ENCODE measurements at regions not wholly inside any gene's neighbourhood (a gene's known extent, or its start where the extent isn't known, plus 50 kb on each side); places are given as distances from the start of the nearest gene placed in this dataset.
A peak's percentile ranks its signal among the peaks of the same experiment; 100 is the strongest.
"Not testable (repeated sequence)": the region's sequence is repeated elsewhere in the genome, so short reads cannot be mapped to it uniquely, and the experiment has no call there.

DNA sequence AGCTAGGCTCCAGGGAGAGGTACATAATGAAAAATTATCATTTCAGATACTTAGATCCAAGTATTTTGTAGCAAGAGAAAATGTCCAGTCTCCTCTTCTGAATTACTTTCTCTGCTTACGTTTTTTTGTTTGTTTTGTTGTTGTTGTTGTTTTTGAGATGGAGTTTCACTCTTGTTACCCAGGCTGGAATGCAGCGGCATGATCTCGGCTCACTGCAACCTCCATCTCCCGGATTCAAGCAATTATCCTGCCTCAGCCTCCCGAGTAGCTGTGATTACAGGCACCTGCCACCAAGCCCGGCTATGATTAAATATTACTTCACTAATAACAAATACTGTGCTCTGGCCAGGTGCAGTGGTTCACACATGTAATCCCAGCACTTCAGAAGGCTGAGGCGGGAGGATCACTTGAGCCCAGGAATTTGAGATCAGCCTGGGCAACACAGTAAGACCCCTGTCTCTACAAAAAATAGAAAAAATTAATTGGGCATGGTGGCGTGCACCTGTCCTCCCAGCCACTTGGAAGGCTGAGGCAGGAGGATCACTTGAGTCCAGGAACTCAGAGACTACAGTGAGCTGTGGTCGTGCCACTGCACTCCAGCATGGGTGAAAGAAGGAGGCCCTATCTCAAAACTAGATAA lies 155.0 kb upstream of the JARID2 start:
- intact Hi-C loops (cut with DNase I), result no loop called here

GRCh38 chr6:15096894-15097837 lies 148.7 kb upstream of the JARID2 start:
- no peak for DNase-seq
- no peak for ATAC-seq
- intact Hi-C loops (cut with DNase I), result no loop called here

More for the DNA sequence above, 155.0 kb upstream of the JARID2 start:
- ATAC-seq (no peak), DNase-seq (no peak)

DNA sequence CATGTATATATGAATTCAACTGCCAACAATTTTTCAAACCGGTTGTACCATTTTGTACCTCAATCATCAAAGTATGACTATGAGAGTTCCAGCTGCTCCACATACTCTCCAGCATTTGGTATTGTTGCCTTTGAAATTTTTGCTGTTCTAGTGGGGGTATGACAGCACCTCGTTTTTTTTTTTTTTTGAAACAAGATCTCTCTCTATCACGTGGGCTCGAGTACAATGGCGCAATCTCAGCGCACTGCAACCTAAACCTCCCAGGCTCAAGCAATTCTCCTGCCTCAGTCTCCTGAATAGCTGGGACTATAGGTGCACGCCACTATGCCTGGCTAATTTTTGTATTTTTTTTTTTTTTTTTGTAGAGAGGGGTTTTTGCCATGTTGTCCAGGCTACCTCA lies 144.7 kb upstream of the JARID2 start:
- intact Hi-C loops (cut with DNase I), result no loop called here
- no peak for ATAC-seq
- no peak for DNase-seq

DNA sequence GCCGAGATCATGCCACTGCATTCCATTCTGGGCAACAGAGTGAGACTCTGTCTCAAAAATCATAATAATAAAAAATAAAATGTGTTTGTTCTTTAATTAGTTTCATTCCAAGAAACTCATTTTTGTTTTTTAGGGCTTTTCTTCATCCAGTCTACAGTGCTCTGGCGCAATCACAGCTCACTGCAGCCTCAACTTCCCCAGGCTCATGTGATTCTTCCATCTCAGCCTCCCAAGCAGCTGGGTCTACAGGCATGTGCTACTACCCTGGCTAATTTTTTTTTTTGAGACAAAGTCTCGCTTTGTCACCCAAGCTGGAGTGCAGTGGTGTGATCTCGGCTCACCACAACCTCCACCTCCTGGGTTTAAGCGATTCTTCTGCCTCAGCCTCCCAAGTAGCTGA lies 143.6 kb upstream of the JARID2 start:
- ATAC-seq (no peak), DNase-seq (no peak)
- intact Hi-C loops (cut with DNase I), result no loop called here

DNA sequence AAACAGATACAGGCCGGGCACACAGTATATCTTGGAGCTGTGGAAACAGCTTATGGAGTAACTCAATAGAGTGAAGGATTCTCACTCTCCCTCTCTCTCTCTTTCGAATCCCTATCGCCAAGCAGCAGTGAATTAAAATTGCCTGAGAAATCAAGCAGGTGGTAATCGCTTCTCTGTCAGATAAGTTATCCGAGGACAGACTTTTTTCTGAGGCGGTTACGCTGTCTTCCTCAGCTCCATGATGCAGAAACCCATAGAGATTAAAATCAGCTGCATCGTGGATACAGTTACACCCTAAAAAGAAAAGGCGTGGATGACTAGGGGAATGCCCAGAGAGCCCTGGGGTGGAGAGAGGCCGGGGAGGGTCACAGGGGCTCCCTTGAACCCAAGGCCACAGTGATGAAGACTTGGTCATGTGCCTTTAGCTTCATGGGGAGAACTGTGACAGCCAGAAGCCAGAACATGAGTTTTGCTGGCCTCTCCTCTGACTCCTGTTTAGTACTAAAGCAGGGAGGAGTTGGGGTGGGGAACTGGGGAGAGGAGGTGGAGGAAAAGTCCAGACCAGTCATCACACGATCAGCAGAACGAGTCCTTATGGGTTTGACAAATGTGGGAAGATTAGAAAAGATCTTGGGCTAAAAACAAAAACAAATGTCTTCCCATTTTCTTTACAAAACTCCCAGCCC lies 138.8 kb upstream of the JARID2 start:
- intact Hi-C loops (cut with DNase I), result no loop called here
- no peak for DNase-seq
- no peak for ATAC-seq

GRCh38 chr6:15107644-15108382 lies 138.1 kb upstream of the JARID2 start:
- DNase-seq (no peak), ATAC-seq (no peak)
- intact Hi-C loops (cut with DNase I), result no loop called here

DNA sequence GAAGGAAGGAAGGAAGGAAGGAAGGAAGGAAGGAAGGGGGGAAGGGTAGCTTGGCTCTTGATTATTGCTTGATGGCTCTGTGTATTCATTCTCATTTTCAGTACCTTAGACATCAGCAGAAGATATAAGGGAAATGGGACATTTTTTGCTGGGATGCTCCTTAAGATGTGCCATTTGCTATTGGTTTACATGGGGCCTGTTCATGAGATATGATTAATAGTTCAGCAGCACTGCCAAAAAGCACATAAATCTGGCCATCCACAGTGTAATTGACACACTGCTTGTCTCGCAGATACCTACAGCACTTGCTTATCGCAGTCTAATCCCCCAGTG lies 137.5 kb upstream of the JARID2 start:
- DNase-seq (no peak), ATAC-seq (no peak)
- intact Hi-C loops (cut with DNase I), result no loop called here

- peak in 1 of 2 donors; percentile 50 for ATAC-seq
- intact Hi-C loops (cut with DNase I), result no loop called here
- no peak for DNase-seq
These were observed 136.4 kb upstream of the JARID2 start for GRCh38 chr6:15109338-15110090.

- no peak for DNase-seq
- ATAC-seq, result no peak
- intact Hi-C loops (cut with DNase I), result no loop called here
These were observed 135.0 kb upstream of the JARID2 start for GRCh38 chr6:15110726-15111354.

GRCh38 chr6:15111576-15111975 lies 134.3 kb upstream of the JARID2 start:
- DNase-seq; ATAC-seq; intact Hi-C loops (cut with DNase I): not testable (repeated sequence)

- ATAC-seq (no peak), DNase-seq (no peak)
- intact Hi-C loops (cut with DNase I), result no loop called here
These were observed 132.3 kb upstream of the JARID2 start for GRCh38 chr6:15113587-15113986.

DNA sequence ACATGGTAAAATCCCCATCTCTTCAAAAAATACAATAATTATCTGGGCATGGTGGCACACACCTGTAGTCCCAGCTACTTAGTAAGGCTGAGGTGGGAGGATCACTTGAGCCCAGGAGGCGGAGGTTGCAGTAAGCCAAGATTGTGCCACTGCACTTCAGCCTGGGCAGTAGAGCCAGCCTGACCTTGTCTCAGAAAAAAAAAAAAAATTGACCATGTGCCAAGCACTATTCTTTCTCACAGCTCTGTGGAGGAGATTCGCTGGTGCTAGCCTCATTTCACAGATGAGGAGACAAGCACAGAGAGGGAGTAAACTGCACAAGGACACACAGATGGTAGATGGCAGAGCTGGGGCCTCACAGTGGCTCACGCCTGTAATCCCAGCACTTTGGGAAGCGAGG lies 131.8 kb upstream of the JARID2 start:
- intact Hi-C loops (cut with DNase I), result no loop called here
- no peak for DNase-seq
- ATAC-seq, result peak in 1 of 2 donors; percentile 30

- intact Hi-C loops (cut with DNase I), result no loop called here
- DNase-seq, result no peak
- no peak for ATAC-seq
These were observed 129.0 kb upstream of the JARID2 start for GRCh38 chr6:15116889-15117288.

- intact Hi-C loops (cut with DNase I), result no loop called here
- ATAC-seq, result no peak
- DNase-seq, result no peak
These were observed 124.4 kb upstream of the JARID2 start for GRCh38 chr6:15121443-15121842.

GRCh38 chr6:15121977-15122550 lies 123.8 kb upstream of the JARID2 start:
- intact Hi-C loops (cut with DNase I), result no loop called here
- ATAC-seq (no peak), DNase-seq (no peak)

DNA sequence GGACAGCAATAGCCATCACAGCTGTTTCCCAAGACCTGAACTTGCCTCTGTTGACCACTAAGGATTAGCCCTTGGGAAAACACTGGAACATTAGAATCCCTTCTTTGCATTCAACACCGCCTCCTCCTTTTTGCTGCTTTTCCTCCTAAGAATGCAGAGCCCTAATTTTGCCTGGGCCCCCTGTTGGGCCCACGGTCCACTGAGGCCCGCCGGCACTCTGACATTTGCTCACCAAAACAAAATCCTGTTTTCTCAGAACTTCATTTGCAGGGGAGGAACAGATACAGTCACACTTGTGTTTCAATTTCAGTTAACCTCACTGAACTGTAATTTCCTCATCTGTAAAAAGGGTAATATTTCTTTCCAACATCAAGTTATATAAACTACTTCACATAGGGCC lies 116.0 kb upstream of the JARID2 start:
- ATAC-seq (no peak), DNase-seq (no peak)
- intact Hi-C loops (cut with DNase I), result no loop called here

DNA sequence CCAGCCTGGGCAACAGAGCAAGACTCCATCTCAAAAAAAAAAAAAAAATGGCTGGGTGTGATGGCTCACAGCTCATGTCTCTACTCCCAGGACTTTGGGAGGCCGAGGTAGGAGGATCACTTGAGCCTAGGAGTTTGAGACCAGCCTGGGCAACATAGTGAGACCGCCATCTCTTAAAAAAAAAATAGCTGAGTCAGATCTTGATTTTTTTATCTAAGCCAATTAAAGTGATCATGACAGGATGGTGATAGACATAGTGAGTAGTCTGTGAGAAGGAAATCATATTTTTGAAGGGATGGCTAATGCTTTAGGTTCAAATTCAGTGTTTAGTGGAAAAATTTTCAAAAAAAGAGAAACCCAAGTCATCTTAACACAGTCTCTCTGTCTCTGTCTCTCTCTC lies 114.6 kb upstream of the JARID2 start:
- ATAC-seq (no peak), DNase-seq (no peak)
- intact Hi-C loops (cut with DNase I), result no loop called here

DNA sequence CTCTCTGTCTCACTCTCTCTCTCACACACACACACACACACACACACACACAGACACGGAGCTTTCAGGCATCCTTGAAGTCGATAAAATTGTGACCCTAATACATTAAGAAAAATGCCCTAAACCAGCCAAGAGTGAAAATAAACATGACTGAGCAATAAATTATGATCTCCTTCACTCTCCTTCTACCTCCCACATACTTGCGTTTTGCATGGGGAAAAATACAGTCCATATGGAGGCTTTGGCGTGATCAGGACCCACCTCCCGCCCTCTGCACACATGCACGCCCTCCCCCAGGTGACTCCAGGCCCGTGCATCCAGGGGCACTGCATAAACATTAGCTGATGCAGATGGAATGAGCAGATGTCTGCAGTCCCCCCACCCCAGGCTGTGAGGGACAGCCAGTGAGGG lies 114.2 kb upstream of the JARID2 start:
- no peak for DNase-seq
- intact Hi-C loops (cut with DNase I), result no loop called here
- no peak for ATAC-seq
